NOMO-1 treated with DMSO at 0.1 percent for 48 hours (cell line): ENCODE measurements at regions not wholly inside any gene's neighbourhood (a gene's known extent, or its start where the extent isn't known, plus 50 kb on each side); places are given as distances from the start of the nearest gene placed in this dataset.

Source experiments
- DNase-seq: peaks from one replicate; lab custom pipeline; 2025; ENCODE audit not compliant: unreplicated experiment; lab: John Stamatoyannopoulos, UW

DNA sequence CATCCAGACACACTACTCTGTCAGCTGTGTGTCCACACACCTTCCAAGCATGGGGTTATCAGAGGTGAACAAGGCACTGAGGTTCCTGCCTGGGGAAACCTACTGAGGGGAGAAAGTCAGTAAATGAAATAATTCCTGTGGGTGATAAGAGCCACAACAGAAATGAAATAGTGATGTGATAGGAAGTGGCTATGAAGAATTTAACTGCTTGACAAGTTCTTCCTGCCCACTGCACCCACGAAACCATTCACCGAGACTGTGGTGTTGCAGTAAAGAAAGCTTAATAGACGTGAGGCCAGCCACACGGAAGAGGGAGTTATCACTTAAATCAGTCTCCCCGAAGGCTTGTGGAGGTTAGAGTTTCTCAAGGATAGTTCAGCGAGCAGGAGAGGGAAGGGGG is 353.1 kb downstream of the UQCRFS1 start:
- no peak for DNase-seq

DNA sequence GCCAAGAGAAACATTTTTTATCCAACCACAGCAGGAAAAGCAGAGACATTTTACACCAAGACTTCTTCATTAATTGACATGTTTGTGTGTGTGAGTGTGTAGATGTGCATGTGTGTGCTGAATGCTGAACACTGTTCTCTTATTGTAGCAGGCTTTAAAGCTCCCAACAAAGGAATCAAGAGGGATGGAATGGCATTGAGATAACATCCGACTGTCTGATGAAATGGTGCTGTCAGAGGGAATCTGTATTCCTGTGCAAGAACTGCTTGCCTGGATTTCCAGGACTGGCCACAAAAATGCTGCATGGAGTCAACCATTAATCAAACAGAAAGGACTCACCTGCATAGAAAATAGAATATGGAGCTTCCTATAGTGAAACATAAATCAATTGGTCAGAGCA is 354.0 kb downstream of the UQCRFS1 start:
- DNase-seq: no peak

DNA sequence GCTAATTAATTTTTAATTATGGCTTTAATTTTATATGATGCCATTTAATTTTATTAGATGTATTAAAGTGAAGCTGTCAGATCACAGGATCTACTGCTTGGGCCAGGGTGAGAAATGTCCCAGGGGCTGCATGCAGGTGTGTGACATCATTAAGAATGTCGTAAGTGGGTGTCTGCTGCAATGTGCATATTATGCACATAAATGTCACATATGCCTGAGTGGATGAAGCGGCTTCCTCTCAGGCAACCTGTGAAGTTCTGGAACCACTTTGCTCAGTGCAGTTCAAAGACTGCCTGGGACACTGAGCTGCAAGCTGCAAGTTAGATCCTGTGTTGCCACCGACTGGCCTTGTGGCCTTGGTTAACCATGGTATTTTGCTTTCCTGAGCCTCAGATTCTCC is 355.0 kb downstream of the UQCRFS1 start:
- no peak for DNase-seq

DNA sequence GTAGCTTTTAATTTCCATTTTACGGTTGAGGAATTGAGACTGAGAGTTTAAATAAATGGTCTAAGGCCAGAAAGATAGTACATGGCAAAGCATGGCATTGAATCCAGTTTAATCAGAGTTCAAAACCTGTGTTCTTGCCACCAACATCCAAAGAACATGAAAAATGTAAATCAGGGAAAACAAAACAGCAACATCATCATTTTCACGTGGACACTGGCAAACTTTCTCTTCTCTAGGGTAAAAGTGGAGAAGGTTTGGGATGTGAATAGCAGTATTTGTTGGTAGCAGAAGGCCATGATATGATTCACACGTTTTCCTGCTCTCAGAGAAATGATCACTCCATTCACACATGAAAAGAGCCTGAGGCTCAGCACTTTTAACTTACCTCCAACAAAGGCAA is 357.7 kb downstream of the UQCRFS1 start:
- DNase-seq: no peak

DNA sequence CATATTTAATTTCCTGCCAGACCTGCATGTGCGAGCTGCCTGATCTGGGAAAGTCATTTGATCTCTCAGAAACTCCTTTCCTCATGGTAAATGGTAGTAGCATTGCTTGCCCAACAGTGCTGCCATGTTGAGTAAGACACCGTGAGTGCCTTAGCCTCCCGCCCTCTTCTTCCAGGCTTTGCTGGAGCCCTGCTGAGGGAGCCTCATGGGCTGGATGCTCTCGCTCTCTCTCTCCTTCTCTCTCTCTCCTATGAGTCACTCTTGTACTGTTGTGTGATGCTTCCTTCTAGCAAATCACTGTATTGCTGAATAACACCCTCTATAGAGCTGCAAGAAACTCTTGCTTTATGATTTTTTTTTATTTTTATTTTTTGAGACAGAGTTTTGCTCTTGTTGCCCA is 365.5 kb downstream of the UQCRFS1 start:
- no peak for DNase-seq

DNA sequence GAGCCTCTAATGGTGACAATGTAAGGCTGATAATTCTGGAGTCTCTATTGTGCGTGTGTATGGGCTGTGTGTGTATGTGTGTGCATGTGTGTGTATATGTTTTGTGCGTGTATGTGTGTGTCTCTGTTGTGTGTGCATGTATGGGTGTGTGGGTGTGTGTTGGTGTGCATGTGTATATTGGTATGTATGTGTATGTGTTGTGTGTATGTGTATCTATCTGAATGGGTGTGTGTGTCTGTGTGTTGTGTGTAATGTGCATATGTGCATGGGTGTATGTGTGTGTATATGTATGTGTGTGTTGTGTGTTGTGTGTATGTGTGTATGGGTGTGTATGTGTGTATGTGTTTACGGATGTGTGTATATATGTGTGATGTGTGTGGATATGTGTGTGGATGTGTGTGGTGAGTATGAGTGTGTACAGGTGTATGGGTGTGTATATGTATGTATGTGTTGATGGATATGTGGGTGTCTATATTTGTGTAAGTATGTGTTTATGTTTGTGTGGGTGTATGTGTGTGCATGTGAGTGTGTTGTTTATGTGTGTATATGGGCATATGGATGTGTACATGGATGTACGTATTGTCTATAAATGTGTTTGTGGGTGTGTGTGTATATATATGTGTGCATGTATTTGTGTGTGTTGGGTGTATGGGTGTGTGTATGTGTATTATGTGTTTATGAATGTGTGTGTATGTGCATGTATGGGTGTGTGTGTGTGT is 366.7 kb downstream of the UQCRFS1 start:
- DNase-seq: no peak

DNA sequence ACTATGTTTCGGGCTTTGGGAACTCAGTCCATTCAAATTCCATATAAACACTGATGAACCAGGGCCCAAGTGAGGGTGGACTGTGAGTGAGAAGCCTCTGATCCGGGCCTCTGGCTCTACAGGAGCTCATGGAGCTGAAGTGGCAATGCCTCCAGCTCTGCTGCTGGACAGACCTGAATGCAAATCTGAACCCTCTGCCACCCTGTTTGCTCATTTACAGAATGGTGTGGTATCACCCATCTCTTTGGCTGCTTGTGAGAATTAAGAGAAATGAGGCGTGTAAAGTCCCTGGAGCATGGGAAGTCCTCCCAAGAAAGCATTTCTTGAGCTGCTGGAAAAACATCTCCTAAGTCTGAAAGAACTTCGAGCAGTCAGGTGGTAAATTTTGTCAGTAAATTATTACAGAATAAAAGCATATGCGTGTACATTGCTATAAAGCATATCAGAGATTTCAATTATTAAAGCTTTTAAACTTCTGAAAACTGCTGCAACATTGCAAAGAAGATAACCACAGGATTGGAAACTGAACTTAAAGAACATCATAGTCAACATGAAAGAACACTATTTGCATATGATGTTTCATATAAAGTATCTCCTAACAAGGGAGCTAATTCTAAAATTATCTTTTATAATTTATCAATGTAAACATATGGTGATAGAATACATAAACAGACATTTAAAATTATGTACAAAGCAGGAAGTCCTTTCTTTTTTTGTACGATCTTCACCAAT is 369.0 kb downstream of the UQCRFS1 start:
- DNase-seq: no peak

DNA sequence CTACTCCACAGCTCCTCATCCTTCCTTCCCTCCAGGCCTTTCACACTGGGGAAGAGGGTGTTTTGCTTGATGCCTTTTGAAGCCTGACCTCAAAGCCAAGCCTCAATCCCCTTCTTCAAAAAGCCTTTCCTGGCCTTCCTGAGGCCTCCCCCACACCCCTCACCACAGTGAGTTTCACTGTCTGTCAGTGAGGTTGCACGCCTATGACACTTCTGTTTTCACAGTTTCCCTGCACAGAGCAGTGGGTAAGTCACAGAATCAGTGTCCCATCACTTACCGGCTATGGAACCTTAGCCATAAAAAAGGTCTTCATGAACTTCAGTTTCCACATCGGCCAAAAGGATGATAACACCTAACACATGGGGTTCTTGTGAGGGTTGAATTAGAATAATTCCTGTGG is 371.4 kb downstream of the UQCRFS1 start:
- no peak for DNase-seq

DNA sequence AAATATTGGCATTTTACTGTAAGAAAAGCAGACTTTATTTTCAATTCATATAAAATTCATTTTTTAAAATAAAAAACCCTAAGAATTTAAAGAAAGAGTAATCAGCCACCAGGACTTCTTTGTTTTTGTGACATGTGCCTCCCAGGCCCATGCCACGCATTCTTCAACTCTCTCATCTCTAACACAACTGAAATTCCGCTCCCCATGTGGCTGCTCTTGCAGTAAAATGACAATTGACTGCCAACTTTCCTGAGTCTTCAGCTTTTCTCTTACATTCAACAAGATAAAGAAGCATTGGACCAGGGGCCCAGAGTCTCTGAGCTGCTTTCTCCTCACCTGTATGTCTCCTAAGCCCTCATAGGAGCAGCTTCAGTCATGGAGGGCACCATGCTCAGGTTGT is 372.1 kb downstream of the UQCRFS1 start:
- DNase-seq: no peak

DNA sequence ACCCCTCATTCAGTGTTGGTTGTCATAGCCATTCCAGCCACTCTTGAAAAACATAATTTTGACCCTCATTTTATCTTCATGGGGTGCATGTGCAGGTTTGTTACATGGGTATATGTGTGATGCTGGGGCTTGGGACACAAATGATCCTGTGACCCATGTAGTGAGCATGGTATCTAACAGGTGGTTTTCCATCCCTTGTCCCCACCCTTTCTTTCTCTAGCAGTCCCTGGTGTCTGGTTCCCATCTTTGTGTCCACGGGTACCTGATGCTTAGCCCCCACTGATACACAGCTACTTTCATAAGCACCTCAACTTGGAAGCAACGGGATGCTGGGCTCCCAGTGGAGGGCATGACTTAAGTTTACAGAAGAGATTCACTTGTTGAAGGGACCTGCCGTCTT is 373.5 kb downstream of the UQCRFS1 start:
- no peak for DNase-seq

DNA sequence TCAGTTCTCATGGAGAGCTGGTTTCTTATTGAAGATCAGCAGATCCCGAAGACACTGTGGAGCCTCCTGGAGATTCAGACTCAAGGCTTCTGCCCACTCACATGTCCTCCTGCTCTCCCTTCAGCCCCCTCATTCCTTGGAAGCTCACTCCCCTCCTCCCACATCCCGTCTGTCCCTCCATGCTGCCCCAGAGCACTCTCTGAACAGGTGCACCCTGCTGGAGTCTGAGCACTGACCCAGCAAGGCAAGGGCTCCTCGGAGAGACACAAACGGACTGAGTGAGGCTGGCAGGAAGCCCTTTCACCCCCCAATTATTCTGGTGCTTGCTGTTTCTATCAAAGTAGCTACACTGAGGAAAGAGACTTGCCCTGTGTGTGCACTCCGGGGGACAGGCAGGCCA is 374.0 kb downstream of the UQCRFS1 start:
- no peak for DNase-seq

DNA sequence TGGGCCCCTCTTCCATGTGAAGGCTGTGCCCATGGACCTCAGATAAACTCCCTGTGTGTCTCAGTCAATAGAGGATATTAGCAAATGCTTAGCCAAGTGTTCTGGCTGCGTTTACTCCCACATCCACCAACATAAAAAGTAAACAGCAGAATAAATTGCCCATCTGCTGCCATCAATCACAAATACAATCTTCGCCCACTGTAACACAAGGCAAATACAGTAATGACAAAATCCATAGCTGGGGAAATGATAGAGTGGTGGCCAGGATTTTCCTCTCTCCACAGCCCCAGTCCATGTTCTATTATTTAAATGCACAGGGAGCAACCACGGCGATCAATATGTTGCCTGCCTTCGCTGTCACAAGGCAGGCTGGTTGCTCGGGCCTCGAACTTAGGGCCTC is 376.5 kb downstream of the UQCRFS1 start:
- no peak for DNase-seq

DNA sequence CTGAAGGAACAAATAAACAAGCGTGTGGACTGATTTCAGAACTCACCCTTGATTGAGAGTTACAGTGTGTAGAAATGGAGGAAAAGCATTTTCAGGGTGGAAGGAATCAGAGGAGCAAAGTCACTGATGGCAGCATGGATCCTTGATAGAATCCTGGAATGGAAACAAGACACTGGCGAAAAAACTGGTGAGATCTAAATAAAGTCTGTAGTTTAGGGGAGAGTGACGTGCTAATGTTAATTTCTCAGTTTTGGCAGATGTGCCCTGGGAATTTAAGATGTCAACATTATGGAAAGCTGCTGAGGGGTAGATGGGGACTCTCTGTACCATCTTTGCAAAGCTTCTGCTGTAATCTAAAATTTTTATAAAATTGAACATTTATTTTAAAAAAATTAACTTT is 378.0 kb downstream of the UQCRFS1 start:
- no peak for DNase-seq

DNA sequence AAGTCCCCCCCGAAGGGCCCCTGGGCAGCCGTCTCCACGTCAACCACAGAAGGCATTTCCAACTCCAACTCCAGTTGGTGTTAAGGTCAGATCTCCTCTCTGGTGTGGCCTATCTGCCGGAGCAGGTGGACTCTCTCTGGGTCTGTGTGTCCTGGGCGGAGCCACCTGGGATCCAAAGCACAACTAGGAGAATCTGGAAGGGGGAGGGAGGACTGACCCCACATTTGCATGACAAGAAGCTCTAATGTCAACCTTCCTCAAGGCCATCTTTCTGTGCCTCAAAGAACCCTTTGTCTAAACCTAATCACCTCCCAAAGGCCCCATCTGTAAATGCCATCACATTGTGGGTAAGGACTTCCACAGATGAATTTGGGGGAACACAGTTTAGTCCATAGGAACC is 381.5 kb downstream of the UQCRFS1 start:
- DNase-seq: no peak

DNA sequence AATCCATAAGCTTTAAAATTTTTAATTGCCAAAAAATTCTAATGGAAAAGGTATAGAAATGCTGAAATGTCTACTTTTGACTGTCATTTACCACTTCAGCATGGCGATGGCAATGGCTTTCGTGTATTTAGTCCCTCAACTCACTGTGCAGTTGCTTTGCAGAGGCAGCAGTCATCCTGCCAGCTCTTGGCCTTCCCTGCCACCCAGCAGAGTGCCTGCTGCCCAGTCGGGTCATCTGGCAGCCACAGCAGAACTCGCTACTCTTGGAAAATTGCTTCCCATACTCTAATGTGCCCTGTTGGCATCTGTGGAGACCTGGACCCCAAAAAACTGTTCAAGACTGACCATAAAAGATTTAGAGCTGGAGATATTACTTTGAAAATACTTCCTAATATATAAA is 383.2 kb downstream of the UQCRFS1 start:
- no peak for DNase-seq

DNA sequence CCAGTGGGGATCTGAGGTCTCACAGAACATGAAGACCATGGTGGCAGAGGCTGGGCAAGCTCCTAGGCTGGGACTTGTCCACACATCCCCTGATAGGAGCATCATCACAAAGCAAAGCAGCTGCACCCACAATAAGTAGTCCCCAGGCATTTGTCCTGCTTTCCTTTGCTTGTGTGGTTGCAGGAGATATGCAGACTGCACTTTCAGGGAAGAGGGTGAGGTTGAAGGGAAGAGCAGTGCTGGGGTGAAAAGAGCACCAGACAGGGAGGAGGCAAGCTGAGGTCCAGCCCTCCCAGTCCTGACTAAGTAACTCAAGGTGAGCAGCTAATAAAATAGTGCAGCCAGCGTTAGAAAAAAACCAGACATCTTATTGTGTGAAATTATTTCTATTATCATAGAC is 383.6 kb downstream of the UQCRFS1 start:
- no peak for DNase-seq

DNA sequence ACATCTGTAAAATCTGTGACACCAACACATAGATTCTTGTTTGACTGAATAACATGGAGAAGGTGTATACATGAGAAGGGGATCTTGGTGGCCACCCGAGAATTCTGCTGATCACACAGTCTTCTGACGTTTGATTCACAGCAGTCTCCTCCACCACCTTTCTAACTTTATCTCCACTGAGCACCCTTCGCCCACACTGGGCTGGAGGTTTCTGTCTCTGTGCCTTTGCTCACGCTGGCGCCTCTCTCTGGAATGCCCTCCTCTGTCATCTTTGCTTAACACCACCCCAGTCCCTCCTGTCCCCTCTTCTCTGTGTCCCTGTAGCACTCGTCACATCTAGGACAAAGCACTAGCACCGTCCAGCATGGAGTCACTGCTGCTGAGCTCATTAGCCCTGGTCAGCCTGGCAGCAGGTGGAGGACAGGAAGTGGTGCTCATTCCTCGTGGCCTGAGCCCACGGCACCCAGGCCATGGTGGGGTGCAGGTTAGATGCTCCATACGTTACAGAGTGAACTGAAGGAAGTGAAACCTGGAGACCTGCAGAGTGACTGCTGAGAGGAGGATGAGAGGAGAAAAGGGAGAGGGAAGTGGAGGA is 384.6 kb downstream of the UQCRFS1 start:
- no peak for DNase-seq

DNA sequence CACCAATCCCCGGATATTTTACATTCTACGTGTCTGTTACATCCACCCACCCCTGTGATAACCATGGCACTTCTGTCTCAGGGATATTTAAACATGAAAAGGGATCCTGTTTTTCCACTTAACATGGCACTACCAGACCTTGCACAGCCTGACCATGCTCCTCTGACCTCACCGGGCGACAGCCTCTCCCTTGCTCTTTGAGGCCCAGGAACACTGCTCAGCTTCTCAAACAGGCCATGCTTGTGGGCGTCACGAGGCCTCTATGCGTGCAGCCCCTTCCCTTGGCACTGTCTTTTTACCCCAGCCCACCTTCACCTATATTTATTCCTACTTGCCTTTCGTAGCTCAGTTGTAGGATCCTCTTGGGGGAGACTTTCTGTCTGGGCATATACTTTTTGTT is 385.6 kb downstream of the UQCRFS1 start:
- DNase-seq: no peak

DNA sequence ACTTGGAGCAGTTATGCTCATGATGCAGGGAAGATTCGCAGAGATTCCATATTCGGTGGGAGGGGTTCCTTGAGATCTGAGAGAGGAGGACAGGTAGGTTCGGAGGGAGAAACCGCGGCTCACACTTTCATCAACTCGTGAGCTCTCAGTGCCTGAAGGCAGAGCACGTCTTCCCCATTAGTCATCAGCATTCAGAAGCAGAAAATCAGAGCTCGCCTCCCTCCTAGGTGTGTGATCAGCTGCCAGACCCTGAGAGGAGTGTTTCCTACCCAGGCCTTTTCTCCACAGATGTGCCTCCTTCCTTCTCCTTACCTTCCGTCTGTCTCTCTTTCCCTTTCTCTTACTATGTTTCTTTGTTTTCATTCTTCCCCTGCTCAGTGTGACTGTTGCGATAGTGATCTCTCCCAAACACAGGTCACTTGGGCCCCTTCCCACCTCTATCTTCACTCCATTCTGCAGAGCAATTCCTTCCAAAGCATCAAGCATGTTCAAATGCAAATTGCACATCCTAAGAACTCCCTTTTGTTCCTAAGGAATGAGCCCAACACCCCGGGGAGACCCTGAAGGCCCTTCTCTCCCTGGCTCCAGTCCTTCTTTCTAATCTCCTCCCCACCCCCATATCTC is 389.5 kb downstream of the UQCRFS1 start:
- DNase-seq: no peak

DNA sequence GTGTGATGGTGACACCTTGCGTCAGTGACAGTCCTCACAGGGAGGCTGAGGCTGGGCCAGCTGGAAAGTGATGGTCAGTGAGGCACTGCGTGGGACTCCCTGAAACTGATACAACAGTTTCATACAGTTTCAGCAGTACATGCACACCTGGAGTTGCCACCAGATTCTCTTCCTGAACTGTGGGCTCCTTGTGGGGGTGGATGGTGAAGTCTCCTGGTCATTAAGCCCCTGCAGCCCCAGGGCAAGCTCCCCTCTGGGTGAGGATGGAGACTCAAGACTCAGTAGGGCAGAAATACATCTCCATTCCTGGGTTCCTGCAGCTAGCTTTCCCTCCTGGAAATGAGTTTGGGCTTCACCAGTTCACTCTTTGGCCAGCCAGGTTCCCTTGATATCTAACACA is 392.7 kb downstream of the UQCRFS1 start:
- no peak for DNase-seq

DNA sequence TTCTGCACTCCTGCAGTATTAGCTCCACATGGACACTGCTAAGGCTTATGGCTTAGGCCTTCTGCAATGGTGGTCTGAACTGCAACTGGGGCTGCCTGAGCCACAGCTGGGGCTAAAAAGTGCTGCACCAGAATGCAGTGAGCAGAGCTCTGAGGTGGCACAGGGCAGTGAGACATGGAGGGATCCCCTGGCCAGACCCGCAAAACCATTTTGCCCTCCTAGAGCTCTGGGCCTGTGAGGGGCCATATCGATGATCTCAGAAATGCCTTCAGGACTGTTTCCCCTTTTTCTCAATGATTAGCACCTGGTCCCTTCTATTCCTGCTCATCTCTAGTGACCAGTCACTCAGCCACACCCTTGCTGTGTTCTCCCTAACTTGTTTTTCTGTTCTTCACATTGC is 397.7 kb downstream of the UQCRFS1 start:
- DNase-seq: no peak

DNA sequence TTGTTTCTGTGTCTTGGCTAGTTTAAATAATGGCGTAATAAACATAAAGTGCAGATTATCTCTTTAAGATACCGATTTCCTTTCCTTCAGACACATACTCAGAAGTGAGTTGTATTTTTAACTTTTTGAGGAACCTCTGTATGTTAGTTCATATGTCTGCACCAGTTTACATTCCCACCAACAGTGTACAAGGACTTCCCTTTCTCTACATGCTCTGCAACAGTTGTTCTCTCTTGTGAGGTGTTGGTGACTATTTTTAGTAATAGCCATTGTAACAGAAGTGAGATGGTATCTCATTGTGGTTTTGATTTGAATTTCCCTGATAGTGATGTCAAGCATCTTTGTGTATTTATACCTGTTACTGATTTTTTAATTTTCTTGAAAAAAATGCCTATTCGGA is 418.6 kb downstream of the UQCRFS1 start:
- DNase-seq: no peak
